ENCODE measurements at regions not wholly inside any gene's neighbourhood (a gene's known extent, or its start where the extent isn't known, plus 50 kb on each side); places are given as distances from the start of the nearest gene placed in this dataset.

DNA sequence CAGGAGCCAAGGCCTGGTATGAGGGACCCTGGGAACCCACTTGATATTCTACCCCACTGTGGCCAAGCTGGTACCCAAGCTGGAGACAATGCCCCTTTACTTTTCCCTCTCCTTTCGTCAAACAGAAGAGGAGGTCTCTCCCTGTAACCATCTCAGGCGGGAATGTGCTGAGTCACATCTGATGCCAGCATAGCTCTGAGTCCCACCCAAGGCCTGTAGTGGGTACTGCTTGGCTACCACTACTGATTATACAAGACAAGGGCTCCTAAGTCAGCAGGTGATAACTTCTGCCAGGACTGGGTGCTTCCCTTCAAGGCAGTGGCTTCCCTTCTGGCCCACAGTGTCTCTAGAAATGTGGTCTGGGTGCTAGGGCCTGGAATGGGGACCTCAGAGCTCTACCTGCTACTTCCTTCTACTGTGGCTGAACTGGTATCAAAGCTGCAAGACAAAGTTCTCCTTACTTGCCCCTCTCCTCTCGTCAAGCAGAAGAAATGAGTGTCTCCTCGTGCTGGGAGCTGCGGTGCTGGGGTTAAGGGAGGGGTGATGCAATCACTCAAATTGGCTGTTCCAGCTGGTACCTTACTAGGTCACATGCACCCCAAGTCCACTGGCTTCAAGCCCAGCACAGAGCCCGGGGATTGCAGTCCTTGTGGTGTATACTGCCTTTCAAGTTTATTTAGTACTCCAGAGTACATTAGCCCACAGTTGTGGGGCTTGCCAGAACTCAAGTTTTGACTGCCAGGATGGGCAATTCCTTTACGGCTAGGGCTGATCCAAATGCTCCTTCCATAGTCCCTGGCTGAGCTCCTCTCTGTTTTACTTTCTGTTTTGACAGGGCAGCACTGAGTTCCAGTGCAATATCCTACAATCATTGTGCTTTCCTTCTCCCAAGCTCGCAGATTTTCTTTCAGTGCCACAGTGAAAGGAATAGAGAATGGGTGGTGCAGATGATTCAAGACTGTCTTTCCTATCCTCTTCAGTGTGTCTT, 419.7 kb upstream of the CNTN5 start:
- no peak overlapping the region for H3K4me3 ChIP-seq (ENCODE audit: low read depth, low read length)
- no peak for DNase-seq (ENCODE audit: low read depth)
- TF ChIP-seq, protein P1, sequence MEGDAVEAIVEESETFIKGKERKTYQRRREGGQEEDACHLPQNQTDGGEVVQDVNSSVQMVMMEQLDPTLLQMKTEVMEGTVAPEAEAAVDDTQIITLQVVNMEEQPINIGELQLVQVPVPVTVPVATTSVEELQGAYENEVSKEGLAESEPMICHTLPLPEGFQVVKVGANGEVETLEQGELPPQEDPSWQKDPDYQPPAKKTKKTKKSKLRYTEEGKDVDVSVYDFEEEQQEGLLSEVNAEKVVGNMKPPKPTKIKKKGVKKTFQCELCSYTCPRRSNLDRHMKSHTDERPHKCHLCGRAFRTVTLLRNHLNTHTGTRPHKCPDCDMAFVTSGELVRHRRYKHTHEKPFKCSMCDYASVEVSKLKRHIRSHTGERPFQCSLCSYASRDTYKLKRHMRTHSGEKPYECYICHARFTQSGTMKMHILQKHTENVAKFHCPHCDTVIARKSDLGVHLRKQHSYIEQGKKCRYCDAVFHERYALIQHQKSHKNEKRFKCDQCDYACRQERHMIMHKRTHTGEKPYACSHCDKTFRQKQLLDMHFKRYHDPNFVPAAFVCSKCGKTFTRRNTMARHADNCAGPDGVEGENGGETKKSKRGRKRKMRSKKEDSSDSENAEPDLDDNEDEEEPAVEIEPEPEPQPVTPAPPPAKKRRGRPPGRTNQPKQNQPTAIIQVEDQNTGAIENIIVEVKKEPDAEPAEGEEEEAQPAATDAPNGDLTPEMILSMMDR (IDR thresholded peaks at IDR 0.05; ENCODE audit: control insufficient read depth, extremely low read depth, insufficient read depth): no peak

DNA sequence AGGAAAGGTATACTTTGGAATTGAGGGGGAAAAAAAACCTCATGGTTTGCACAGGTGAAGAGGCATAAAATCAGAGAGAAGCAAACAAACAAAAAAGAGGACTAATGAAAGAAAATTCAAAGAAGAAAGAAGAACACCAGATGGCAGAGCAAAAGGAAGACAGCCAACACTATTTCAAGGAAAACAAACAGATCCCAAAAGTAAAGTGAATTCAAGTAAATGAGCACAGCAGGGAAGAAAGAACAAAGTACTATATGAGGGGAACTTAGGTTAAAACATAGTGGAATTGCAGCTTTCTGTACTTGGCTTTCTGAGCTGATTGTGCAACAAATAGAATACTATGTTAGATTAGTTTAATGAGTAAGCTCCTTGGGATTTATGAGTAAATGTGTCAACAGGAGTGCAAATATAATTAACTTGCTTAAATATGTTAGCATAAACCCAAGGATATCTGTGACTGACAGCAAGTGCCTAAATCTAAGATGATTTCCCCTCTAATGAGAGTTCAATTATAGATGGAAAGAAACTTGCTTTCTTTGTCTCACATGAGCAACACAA, 404.6 kb upstream of the CNTN5 start:
- peak; percentile 66 for DNase-seq (ENCODE audit: low read depth)
- no peak overlapping the region for H3K4me3 ChIP-seq (ENCODE audit: low read depth, low read length)
- TF ChIP-seq, protein P1 (IDR thresholded peaks at IDR 0.05; ENCODE audit: control insufficient read depth, extremely low read depth, insufficient read depth): peak; percentile 12; the same call in 1 of the 2 replicates

DNA sequence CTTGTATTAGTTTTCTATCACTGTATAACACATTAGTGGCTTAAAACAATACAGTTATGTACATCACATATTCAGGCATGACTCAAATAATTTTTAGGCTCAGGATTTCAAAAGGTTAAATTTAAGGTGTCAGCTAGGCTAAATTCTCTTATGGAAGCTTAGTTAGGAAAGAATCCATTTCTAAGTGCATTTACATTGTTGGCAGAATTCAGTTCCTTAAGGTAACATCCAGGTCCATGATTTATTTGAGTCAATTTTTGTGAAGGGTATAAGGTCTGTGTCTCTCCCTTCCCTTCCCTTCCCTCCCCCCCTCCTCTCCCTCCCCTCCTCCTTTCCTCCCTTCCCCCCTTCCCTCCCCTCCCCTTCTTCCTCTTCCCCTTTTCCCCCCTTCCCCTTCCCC, 399.0 kb upstream of the CNTN5 start:
- H3K4me3 ChIP-seq (ENCODE audit: low read depth, low read length): no peak overlapping the region
- DNase-seq (ENCODE audit: low read depth): no peak
- TF ChIP-seq, protein P1 (IDR thresholded peaks at IDR 0.05; ENCODE audit: control insufficient read depth, extremely low read depth, insufficient read depth): no peak

DNA sequence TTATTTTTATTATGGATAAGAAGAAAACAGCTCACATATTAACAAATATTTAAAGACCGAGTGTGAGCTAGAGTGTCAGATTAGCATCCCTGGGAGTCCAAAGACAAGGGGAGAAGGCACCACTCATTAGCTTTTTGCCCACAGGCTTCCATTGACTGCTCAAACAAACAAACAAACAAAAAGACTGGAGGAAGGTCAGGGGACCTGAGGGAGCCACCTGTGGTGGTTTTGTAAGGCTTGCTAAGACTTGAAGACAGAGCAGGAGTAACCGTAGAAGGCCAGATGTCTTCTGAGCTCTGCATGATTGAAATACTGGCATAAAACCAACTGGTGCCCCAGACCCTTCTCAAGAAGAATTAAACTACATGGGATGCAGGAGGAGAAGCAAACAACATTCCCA, 395.2 kb upstream of the CNTN5 start:
- no peak for DNase-seq (ENCODE audit: low read depth)

DNA sequence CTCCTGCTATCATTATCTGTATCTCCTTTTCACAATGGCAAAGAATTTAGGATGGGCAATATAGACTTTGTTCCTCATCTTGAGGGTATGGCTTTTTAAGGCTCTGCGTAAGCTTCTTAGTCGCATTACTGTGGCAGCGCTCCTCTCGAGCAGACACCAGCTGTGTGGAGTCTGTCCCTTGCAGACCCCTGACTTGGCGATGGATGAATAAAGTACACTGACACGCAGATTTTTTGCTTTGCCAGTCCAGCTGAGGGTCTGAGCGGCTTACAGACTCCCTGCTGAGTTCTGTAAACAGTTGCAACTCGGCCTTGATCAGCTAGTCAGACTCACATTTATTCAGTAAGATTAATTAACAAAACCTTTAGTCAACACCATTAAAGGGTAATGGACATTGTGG, 390.0 kb upstream of the CNTN5 start:
- no peak overlapping the region for H3K4me3 ChIP-seq (ENCODE audit: low read depth, low read length)
- no peak for DNase-seq (ENCODE audit: low read depth)
- TF ChIP-seq, protein P1 (IDR thresholded peaks at IDR 0.05; ENCODE audit: control insufficient read depth, extremely low read depth, insufficient read depth): no peak

More for the DNA sequence above, 395.2 kb upstream of the CNTN5 start:
- TF ChIP-seq, protein P1 (IDR thresholded peaks at IDR 0.05; ENCODE audit: control insufficient read depth, extremely low read depth, insufficient read depth): no peak
- H3K4me3 ChIP-seq (ENCODE audit: low read depth, low read length): no peak overlapping the region

DNA sequence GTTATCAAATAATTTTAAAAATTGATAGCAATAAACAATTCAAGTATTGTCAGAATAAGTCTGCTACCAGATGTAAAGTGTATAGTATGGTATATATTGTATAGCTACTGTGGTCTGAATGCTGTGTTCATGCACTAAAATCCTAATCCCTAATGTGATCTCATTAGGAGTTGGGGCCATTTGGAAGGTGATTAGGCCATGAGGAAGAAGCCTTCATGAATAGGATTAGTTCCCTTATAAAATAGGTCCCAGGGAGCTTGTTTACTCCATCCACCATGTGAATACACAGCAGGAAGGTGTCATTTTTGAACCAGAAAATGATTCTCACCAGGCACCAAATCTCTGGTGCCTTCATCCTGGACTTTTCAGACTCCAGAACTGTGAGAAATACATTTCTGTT, 363.0 kb upstream of the CNTN5 start:
- no peak overlapping the region for H3K4me3 ChIP-seq (ENCODE audit: low read depth, low read length)
- TF ChIP-seq, protein P1 (IDR thresholded peaks at IDR 0.05; ENCODE audit: control insufficient read depth, extremely low read depth, insufficient read depth): no peak
- DNase-seq (ENCODE audit: low read depth): no peak
